NCI-H510A treated with DMSO at 0.1 percent for 48 hours (cell line): ENCODE measurements at regions not wholly inside any gene's neighbourhood (a gene's known extent, or its start where the extent isn't known, plus 50 kb on each side); places are given as distances from the start of the nearest gene placed in this dataset.
"Not testable (repeated sequence)": the region's sequence is repeated elsewhere in the genome, so short reads cannot be mapped to it uniquely, and the experiment has no call there.

Source experiments
- DNase-seq: peaks from one replicate; lab custom pipeline; 2025; lab: John Stamatoyannopoulos, UW

DNA sequence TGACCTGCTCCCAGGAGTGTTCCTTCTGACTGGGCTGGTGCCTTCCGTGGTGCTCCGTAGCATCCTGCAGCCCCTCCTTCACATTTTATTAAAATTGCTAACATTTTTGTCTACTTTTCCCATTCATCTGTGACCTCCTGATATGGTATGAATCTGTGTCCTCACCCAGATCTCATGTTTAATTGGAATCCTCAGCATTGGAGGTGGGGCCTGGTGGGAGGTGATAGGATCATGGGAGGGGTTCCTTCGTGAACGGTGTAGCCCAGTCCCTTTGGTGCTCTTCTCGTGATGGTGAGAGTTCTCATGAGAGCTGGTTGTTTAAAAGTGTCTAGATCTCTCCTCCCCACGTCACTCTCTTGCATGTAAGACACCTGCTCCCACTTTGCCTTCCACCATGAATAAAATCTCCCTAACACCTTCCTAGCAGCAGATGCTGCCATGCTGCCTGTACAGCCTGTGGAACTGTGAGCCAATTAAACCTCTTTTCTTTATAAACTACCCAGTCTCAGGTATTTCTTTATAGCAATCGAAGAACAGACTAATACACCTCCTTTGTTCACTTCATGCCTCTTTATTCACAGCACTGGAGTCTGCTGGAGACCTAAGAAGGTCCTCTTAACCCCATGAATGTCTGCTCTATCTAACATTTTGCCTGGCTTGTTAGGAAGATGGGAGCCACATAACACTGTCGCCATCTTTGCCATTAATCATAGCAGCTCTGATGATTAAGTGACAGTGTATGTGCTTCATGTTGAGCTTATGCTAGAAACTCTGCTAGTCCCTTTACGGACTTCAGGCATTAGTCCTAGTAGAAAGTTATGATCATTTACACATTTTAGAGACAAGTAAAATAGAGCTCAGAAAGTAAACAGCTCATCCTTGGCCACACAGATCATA lies 377.7 kb upstream of the MAF start:
- no peak for DNase-seq

DNA sequence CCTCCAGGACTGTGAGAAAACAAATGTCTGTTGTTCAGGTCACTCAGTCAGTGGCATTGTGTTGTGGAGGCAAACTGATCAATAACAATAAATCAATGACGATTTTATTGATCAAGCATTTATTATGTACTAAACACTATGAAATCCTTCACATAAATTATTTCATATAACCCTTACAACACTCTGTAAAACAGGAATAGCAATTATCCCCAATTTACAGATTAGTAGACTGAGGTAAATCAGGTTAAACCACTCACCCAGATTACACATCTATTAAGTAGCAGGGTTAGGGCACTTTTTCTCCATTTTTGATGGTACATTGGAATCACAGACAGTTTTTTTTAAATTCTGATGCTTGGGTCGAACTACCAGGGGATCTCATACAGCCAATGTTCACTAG lies 372.8 kb upstream of the MAF start:
- no peak for DNase-seq

DNA sequence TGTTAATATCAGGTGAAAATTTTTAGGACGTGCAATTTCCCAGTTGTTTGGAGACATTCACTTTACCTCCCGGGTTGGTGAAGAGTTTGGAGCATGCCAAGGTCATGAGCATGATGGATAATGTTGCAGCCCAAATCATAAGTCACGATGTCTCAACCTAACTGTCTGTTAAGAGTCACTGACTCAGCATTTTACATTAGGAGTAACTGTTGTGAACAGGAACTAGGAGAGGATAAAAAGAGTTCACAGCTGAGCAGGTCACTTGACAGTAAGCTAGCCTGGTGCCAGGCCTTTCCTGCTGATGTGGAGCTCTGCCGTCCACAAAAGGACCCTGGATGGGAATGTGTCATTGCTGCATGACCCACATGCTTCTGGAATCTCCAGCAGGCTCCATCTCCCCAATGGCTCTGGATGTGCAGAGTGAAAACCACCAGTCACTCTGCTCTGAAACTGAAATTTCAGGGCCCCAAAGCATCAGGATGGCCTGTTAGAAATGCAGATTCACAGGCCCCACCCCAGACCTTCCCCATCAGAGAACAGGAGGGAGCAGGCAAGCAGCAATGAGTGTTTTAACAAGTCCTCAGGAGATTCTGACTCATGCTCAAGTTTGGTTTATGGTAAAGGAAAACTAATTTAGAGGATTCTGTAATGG lies 371.6 kb upstream of the MAF start:
- no peak for DNase-seq

DNA sequence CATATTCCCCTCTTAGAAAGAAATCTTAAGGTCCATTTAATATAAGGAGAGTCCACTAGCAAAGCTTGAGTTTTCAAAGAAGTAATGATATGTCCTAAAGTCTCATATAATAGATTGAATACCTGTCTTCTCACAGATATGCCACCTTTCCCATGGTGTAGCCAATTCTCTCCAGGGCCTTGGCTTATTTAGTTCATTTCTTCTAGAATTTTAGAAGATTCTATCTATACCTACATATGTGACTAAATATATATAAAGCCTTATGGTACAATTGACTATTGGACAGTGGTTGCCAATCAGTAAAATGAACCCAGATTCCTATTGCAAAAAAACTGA lies 370.7 kb upstream of the MAF start:
- DNase-seq = no peak

DNA sequence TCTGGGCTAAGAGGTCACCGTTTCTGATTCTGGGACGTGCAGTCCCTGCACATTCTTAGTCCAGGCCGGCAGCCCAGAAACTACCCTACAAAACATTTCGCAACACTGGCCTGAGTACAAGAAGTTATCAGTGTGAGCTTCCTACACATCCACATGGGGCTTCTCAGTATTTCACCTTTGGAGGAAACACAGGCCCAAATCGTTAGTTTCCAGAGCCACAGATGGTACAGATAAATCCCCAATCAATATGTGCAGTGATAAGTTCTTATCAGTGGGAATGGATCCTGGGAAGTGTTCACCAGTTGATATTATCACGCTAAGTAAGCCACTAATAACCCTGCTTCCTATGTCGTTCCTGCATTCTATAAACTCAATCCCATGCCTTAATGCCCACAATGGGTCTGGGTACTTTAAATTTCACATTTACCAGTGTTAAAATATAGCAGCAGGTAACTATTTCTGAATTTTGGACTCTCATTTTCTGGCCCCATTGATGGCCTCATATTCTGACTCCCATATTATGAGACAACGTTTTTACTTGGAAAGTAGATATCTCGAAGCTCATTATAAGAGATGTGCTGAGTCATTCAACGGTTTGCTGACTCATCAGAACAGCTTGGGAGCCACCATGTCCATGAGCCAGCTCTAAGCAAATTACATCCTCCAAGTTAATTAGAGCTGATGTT lies 370.2 kb upstream of the MAF start:
- DNase-seq = no peak

DNA sequence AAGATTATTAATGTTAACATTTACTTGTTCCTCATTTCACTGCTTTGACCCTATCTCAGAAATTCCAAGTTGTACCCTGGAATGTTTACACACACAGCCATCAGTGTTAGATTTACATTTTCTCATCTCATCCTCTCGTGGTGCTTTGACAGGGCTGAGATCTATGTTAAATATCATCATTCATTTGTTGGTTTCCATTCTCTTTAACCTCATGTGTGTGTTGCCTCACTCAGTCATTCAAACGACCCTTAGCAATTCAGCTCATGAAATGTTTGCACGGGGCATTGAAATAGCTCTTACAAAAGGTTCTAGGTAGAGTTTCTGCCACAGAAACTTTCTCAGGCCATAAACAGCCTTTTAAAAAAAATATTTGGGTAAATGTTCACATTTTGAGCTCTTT lies 369.6 kb upstream of the MAF start:
- DNase-seq = no peak

DNA sequence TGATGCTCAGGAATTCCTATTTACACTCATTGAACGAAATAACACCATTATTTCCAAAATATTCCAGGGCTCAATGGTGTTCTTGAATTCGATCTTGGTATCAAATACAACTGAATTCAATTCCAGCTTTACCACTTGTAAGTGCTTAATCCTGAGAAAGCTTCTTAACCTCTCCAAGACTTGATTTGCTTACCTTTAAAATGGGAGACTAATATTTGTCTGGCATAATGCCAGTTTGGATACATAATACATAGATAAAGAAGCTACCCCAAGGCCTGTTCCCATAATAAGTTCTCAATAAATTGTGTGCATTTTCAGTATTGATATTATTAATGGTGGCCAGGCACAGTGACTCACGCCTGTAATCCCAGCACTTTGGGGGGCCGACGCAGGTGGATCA lies 368.9 kb upstream of the MAF start:
- DNase-seq = no peak

DNA sequence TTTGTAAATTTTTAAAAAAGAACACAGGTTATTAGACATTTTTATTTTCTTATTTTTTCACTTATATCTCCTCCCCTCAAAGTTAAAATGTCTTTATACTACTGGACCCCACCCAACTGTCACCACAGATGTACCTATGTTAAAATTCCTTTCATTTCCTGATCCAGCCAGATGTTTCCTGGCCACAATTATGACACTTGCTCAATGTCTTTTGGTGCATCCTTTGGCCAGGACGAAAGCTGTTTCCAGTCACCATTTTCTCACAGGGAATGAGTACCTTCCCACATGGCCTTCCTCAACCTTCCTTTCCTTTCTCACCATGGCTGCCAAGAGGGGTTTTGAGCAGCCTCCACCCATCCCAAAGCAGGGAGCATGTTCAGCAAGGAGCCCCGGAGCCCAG lies 365.7 kb upstream of the MAF start:
- DNase-seq = no peak

DNA sequence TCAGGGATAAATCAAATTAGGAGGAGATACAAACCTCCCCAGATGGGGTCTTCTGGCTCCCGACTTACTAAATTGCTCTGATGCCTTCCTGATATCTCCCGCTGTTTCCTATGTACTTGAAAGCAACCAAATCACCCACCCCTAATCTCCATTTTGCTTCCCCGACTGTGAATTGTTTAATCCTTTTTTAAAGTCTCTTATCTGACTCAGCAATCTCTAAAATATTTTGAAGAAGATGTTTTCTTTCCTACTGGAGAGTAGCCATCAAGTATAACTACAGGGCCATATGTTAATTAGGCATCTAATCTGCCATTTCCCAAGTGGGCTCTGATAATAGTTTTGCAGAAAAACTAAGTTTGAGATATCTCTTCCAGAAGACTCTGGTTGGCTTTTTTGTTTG lies 365.2 kb upstream of the MAF start:
- DNase-seq = no peak

DNA sequence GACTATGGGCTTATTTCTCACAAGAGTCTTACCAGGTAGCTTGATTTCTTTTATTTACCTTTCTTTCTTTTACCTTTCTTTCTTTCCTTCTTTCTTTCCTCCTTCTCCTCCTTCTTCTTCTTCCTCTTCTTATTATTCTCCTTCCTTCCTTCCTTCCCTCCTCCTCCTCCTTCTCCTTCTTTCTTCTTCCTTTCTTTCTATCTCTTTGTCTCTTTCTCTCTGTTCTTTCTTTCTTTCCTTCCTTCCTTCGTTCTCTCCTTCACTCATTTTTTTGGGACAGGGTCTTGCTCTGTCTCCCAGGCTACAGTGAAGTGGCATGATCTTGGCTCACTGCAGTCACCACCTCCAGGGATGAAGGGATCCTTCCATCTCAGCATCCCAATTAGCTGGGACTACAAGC lies 363.6 kb upstream of the MAF start:
- no peak for DNase-seq

DNA sequence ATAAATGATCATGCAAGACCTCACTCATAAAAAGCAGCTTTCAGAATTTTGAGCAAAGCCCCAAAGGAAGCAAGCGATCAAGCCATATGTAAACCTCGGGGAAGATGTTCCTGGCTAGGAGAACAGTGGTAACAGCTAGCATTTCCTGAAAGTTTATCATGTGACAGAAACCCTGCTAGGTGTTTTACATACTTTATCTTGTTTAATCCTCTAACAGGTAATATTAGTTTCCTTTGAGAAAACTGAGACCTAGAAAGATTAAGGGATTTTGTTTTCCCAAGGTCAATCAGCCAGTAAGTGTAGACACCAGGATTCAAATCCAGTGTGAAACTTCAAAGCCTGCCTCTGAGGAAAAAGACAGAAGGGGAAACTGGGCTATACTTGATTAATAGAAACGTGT lies 362.4 kb upstream of the MAF start:
- DNase-seq = no peak

DNA sequence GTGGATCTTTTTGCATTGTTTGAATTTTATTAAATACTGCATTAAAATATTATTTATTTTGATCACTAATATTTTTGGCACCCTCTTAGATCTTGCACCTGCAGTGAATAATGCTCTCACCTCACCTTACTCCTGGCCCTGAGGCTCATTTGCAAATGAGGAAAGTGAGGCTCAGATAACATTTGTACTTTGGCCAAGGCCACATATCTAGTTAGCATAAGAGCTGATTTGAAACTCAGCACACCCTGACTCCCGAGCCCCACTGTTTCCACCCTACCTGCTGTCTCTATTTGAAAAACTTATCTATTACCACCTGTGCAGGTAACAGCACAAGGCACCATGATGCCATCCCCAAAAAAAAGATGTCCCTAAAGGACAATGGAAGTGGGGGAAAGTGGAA lies 358.7 kb upstream of the MAF start:
- DNase-seq = no peak

DNA sequence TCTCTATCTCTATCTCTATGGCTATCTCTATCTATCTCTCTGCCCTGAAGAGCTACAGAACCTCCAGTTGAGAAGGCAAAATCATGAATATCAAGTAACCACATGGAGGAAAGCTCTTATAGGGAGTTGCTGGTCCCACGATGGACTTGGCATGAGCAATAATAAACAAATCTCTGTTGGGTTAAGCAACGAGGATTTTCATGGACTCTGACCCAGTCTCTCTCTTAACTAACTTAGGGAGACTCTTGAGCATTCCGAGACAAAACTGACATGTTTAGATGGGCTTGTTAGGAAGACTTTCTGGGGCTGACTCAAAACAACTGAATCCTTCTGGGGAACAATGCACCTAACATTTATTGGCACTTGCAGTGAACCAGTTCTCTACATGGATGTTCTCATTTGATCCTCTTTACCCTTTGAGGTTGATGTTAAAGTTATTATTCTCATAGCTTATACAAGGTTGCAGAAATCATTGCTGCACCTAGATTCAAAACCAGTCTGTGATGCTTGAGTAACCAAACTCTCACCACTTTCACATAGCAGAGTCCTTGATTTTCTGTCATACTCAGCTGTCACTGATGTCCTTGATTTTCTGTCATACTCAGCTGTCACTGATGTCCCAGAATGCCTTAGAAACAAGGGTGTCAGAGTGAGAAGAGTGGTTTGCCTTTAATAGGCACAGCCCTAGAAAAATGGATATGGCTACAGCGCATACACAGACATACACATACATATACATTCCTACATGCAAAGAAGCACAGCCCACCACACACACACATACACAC lies 354.6 kb upstream of the MAF start:
- no peak for DNase-seq

DNA sequence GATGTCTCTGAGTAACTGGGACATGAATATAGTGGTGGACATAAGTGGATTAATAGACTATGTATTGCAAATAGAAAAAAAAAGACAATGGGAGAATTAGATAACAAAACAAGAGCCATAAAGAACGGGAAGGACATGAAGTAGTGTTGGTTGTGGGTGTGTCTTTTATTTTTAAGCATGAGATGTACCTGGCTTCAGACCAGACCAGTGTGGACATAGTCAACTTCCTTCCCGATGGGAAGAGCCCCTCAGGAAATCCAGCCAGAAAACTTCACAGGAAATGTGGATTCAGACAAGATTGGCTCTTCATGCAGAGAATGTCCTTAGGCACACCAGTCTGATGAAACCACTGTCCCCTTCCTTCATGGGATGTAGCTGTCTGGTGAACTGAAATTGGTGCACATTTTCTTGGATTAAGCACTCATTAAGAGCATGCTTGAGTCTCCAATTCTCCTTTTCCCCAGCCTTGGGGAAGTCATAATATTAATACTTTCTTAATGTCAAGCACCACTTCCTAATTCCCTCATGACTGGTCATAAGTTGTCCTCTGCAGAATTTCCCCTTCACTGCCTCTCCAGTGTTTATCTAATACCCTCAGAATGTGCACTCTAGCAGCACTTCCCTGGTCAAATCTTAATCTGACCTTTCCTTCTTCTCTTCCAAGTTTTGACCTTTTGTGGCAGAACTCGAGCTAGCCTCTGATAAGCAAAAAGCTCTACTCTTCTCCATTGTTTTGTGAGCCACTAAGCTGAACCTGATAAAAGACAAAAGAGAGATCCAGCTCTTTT lies 350.6 kb upstream of the MAF start:
- DNase-seq = no peak

DNA sequence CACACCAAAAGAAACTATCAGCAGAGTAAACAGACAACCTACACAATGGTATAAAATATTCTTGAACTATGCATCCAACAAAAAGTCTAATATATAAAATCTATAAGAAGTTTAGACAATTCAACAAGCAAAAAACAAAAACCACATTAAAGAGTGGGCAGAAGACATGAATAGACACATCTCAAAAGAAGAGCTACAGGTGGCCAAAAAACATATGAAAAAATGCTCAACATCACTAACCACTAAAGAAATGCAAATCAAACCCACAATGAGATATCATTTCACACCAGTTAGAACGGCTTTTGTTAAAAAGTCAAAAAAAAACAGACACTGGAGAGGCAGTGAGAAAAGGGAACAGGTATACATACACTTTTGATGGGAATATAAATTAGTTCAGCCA lies 348.9 kb upstream of the MAF start:
- no peak for DNase-seq

DNA sequence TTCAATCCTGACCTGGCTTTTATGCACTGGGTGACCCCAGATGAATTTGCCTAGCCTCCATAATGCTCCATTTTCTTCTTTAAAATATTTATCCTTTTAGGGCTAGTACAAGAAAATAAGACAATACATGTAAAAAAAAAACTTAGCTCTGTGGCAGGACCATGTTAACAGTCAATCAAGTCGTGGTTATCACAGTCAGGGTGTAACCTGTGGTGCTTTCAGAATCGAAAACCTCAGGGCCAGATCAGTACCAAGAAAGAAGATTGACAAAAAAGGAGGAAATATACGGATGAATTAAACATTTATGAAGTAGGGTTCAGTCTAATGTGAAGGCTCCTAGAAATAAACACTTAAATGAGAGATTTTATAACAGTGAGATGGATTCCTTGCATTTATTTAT lies 347.2 kb upstream of the MAF start:
- no peak for DNase-seq

DNA sequence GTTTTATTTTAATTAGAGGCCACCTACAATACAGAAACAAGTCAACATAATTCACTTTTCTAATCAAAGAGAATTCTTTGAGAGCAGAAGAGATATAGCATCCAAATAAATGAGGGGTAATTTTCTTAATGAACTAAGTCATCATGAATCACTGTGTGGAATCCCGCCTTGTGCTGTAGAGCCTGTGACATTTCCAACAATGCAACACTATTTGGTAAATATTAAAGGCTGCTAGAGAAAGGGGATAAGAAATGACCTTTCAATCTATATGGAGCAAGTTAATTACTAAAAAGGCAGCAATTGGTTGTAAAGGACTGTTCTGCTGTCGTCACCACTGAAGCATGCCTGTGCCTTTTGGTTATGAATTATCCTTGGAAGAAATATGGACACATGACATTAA lies 345.7 kb upstream of the MAF start:
- no peak for DNase-seq

DNA sequence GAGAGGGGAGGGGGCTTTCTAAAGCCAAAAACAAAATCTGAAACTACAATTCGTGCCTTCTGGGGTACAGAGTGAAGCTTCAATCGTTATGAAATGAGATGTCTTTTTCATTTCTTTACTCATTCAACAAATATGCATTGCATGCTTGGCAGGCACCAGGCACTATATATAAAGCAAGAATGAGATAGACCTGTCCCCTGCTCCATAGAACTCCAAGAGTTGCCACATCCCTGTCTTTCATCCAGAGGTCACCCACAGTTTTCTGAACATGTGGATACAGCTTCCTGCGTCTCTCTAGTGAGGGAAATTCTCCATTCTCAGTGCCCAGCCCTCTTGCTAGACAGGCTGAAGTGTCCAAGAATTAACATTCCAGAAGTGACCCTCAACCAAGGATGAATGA lies 343.2 kb upstream of the MAF start:
- DNase-seq = no peak

DNA sequence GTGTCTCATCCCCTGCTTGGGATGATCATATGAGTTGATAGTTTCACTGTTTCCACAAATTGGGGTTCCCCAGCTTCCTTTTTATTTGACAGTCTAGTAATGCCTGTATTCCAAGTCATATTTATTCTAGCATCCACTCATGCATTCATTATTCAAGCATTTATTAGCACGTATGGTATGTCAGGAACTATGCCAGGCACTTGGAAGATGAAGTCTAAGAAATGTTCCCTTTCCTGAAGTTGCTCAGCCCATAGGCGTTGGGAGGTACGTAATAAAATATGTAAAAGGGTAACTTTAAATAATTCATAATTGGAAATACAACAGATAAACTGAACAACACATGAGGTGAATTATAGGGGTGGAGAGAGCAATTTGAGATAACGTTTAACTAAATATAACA lies 338.0 kb upstream of the MAF start:
- no peak for DNase-seq

DNA sequence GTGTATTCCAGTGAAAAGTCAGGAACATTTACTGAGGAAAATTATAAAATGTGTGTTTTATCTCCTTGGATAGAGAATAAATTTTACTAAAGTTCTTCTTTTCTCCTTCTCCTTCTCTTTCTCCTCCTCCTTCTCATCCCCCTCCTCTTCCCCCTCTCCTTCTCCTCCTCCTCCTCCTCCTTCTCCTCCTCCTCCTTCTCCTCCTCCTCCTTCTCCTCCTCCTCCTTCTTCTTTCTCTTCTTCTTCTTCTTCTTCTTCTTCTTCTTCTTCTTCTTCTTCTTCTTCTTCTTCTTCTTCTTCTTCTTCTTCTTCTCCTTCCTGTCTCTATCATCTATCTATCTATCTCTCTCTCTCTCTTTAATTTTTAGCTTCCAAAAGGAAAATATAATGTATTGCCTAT lies 337.1 kb upstream of the MAF start:
- not testable (repeated sequence) for DNase-seq

DNA sequence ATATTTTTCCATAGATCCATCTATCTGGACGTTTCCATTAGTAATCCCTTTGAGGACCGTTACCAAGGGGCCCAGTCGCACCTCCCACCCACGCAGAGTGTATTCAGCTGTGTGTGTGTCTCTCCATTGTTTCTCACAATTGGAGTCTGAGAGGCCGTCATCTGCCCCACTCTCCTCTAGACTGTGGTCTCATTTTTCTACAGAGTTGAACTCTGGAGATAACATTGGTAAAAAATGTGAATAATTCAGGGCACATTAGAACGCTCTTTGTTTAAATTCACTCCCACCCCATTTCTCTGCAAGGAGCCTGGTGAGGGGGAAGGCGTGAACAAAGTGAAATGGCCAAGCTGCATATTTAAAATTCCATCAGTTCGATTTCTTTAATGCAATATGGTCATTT lies 333.1 kb upstream of the MAF start:
- DNase-seq = no peak

DNA sequence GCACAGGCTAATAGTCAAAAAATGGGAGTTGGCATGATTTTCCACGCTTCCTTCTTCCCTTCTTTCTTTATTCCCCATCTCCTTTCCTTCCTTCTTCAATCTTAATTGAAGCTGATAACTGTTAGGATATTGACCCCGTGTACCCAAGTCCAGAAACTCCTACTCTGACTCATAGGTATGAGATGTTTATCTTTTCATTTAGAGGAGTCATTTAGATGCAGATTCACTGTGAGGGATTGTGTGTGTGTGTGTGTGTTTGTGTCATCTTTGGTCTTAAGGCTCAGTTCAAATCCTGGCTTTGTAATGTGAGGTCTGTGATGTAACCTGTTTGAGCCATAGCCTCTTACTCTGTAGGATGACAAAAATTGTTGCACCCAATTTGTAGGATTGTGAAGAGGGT lies 332.0 kb upstream of the MAF start:
- no peak for DNase-seq
